HG02870 (cell line): ENCODE measurements at regions not wholly inside any gene's neighbourhood (a gene's known extent, or its start where the extent isn't known, plus 50 kb on each side); places are given as distances from the start of the nearest gene placed in this dataset.

Experiments
- ATAC-seq: cut with Tn5 transposase; IDR thresholded peaks from one replicate; pipeline ENCODE4 v1.9.1; 2021; ENCODE audit warnings: mild to moderate bottlenecking, moderate library complexity; ENCODE audit not compliant: unreplicated experiment

GRCh38 chr3:193897731-193898180, 238.2 kb upstream of the HES1 start:
- no peak for ATAC-seq

- no peak for ATAC-seq
Measured at GRCh38 chr3:193899001-193899400, 236.9 kb upstream of the HES1 start.

GRCh38 chr3:193901007-193901406, 234.9 kb upstream of the HES1 start:
- ATAC-seq = no peak

GRCh38 chr3:193902607-193903511, 233.1 kb upstream of the HES1 start:
- no peak for ATAC-seq

- no peak for ATAC-seq
Measured at GRCh38 chr3:193903512-193903817, 232.5 kb upstream of the HES1 start.

GRCh38 chr3:193903966-193904365, 232.0 kb upstream of the HES1 start:
- ATAC-seq = no peak

GRCh38 chr3:193905541-193906396, 230.2 kb upstream of the HES1 start:
- no peak for ATAC-seq

- no peak for ATAC-seq
Measured at GRCh38 chr3:193906849-193907410, 229.0 kb upstream of the HES1 start.

- no peak for ATAC-seq
Measured at GRCh38 chr3:193908181-193908744, 227.7 kb upstream of the HES1 start.

- peak; percentile 51 for ATAC-seq
Measured at GRCh38 chr3:193909387-193909786, 226.6 kb upstream of the HES1 start.

GRCh38 chr3:193910310-193910709, 225.6 kb upstream of the HES1 start:
- ATAC-seq = no peak

GRCh38 chr3:193910886-193911738, 224.8 kb upstream of the HES1 start:
- ATAC-seq = no peak

GRCh38 chr3:193911784-193912340, 224.1 kb upstream of the HES1 start:
- no peak for ATAC-seq

- no peak for ATAC-seq
Measured at GRCh38 chr3:193912621-193913178, 223.2 kb upstream of the HES1 start.

GRCh38 chr3:193914602-193915001, 221.3 kb upstream of the HES1 start:
- no peak for ATAC-seq

- no peak for ATAC-seq
Measured at GRCh38 chr3:193915099-193915498, 220.8 kb upstream of the HES1 start.

GRCh38 chr3:193915613-193916012, 220.3 kb upstream of the HES1 start:
- ATAC-seq = no peak

GRCh38 chr3:193917158-193917557, 218.8 kb upstream of the HES1 start:
- no peak for ATAC-seq

- ATAC-seq = no peak
Measured at GRCh38 chr3:193921465-193921864, 214.5 kb upstream of the HES1 start.
